Osteocyte (in vitro differentiated cells): ENCODE measurements at regions not wholly inside any gene's neighbourhood (a gene's known extent, or its start where the extent isn't known, plus 50 kb on each side); places are given as distances from the start of the nearest gene placed in this dataset.
"Not testable (repeated sequence)": the region's sequence is repeated elsewhere in the genome, so short reads cannot be mapped to it uniquely, and the experiment has no call there.

ENCODE experiments used
- DNase-seq: peaks from one replicate; pipeline ENCODE4 v3.0.0; 2021; ENCODE audit warnings: mixed read lengths; ENCODE audit not compliant: unreplicated experiment; ENCODE audit errors: extremely low spot score
- H3K27ac Mint-ChIP-seq: one replicate; pipeline ENCODE4 v1.8.0; 2021; ENCODE audit warnings: mild to moderate bottlenecking, mixed read lengths; ENCODE audit not compliant: unreplicated experiment
- H3K27me3 Mint-ChIP-seq: one replicate; pipeline ENCODE4 v1.8.0; 2021; ENCODE audit warnings: mixed read lengths; ENCODE audit not compliant: unreplicated experiment
- H3K36me3 Mint-ChIP-seq: one replicate; pipeline ENCODE4 v1.8.0; 2021; ENCODE audit warnings: mixed read lengths; ENCODE audit not compliant: unreplicated experiment
- H3K4me1 Mint-ChIP-seq: one replicate; pipeline ENCODE4 v1.8.0; 2021; ENCODE audit warnings: mixed read lengths; ENCODE audit not compliant: unreplicated experiment
- H3K4me3 Mint-ChIP-seq: one replicate; pipeline ENCODE4 v1.8.0; 2021; ENCODE audit warnings: mild to moderate bottlenecking, moderate library complexity, mixed read lengths; ENCODE audit not compliant: unreplicated experiment
- H3K9me3 Mint-ChIP-seq: one replicate; pipeline ENCODE4 v1.8.0; 2021; ENCODE audit warnings: mixed read lengths; ENCODE audit not compliant: unreplicated experiment
- TF ChIP-seq, protein P1 (sequence below): fragments of 200-600 bp; sonication (generic); IDR thresholded peaks from 2 replicates; pipeline ENCODE4 v1.5.0; 2021; ENCODE audit warnings: antibody characterized with exemption, mild to moderate bottlenecking, moderate library complexity

DNA sequence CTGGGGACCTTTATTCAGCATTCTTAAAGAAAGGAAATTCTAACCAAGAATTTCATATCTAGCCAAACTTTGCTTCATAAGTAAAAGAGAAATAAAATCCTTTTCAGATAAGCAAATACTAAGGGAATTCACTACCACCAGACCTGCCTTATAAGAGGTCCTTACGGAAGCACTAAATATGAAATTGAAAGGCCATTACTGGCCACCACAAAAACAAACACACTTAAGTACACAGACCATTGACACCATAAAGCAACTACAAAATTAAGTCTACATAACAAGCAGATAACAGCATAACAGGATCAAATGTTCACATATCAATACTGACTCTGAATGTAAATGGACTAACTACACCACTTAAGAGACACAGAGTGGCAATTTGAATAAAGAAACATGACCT lies 361.4 kb upstream of the POU5F2 start:
- TF ChIP-seq, protein P1, sequence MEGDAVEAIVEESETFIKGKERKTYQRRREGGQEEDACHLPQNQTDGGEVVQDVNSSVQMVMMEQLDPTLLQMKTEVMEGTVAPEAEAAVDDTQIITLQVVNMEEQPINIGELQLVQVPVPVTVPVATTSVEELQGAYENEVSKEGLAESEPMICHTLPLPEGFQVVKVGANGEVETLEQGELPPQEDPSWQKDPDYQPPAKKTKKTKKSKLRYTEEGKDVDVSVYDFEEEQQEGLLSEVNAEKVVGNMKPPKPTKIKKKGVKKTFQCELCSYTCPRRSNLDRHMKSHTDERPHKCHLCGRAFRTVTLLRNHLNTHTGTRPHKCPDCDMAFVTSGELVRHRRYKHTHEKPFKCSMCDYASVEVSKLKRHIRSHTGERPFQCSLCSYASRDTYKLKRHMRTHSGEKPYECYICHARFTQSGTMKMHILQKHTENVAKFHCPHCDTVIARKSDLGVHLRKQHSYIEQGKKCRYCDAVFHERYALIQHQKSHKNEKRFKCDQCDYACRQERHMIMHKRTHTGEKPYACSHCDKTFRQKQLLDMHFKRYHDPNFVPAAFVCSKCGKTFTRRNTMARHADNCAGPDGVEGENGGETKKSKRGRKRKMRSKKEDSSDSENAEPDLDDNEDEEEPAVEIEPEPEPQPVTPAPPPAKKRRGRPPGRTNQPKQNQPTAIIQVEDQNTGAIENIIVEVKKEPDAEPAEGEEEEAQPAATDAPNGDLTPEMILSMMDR: no peak
- Mint-ChIP-seq H3K27me3 (no peaks in the 10 kb centered on the region), H3K27ac (no peak overlapping the region), H3K4me3 (no peak overlapping the region), H3K4me1 (peaks cover 13% of the 10 kb centered on the region), H3K9me3 (peaks cover 32% of the 10 kb centered on the region), H3K36me3 (peaks cover 21% of the 10 kb centered on the region)
- DNase-seq: no peak

DNA sequence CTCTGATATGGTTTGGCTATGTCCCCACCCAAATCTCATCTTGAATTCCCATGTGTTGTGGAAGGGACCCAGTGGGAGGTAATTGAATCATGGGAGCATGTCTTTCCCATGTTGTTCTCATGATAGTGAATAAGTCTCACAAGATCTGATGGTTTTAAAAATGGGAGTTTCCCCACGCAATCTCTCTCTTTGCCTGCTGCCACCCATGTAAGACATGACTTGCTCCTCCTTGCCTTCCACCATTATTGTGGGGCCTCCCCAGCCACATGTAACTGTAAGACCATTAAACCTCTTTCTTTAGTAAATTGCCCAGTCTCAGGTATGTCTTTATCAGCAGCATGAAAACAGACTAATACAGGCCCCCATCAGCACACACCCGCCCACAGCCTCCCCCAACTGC lies 356.0 kb upstream of the POU5F2 start:
- not testable (repeated sequence) for H3K27ac Mint-ChIP-seq, H3K36me3 Mint-ChIP-seq, H3K27me3 Mint-ChIP-seq, H3K4me3 Mint-ChIP-seq, H3K9me3 Mint-ChIP-seq, DNase-seq, H3K4me1 Mint-ChIP-seq

DNA sequence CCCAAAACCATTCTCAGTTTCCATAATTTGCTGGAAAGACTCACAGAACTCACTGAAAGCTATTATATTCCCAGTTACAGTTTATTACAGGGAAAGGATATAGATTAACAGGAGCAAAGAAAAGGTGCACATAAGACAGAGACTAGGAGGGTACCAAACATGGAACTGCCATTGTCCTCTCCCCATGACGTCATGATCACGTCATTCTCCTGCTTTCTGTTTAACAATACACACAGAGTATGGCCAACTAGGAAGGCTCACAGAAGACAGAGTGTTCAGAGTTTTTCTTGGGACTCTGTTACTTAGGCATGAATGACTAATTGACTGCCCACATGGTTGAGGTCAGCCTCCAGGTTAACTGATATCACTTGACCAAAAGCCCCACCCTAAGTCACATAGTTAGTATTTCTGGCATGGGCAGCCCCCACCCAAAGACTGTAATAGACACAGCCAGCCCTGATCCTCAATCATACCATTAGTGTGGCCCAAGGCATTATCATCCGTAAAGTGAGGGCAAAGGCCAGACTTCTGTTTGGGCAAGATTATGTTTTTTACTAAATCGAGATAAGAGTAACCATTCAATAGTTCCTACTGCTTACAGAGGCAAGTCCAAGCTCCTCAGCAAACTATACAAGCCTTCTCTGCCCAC lies 353.5 kb upstream of the POU5F2 start:
- H3K27me3 Mint-ChIP-seq: no peaks in the 10 kb centered on the region
- no peak for DNase-seq
- no peaks in the 10 kb centered on the region for H3K4me1 Mint-ChIP-seq

DNA sequence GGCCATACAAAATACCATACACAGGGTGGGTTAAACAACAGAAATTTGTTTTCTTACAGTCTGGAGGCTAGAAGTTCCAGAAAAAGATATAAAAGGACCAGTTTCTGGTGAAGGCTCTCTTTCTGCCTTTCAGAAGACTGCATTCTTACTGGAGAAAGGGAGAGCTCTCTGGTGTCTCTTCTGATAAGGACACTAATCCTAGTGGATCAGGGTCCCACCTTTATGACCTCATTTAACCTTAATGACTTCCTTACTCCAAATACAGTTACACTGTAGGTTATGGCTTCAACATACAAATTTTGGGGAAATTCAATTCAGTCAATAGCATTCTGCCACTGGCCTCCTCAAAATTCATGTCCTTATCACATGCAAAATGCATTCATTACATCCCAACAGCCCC lies 351.9 kb upstream of the POU5F2 start:
- Mint-ChIP-seq H3K9me3 (no peaks in the 10 kb centered on the region), H3K27ac (no peak overlapping the region), H3K36me3 (peaks cover 6% of the 10 kb centered on the region), H3K4me1 (no peaks in the 10 kb centered on the region), H3K27me3 (no peaks in the 10 kb centered on the region), H3K4me3 (no peak overlapping the region)
- DNase-seq: no peak
- TF ChIP-seq, protein P1: no peak

More for the DNA sequence above, 353.5 kb upstream of the POU5F2 start:
- H3K27ac Mint-ChIP-seq: no peak overlapping the region
- no peak overlapping the region for H3K4me3 Mint-ChIP-seq
- TF ChIP-seq, protein P1: no peak
- H3K36me3 Mint-ChIP-seq: peaks cover 6% of the 10 kb centered on the region
- H3K9me3 Mint-ChIP-seq: peaks cover 4% of the 10 kb centered on the region

DNA sequence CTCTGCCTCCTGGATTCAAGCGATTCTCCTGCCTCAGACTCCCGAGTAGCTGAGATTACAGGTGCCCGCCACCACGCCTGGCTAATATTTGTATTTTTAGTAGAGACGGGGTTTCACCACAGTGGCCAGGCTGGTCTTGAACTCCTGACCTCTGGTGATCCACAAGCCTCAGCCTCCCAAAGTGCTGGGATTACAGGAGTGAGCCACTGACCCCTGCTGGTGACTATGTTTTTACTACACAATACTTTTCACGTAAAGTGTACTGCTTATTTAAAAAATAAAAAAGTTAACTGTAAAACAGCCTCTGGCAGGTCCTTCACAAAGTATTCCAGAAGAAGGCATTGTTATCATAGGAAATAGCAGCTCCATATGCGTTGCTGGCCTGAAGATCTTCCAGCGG lies 345.2 kb upstream of the POU5F2 start:
- H3K4me1 Mint-ChIP-seq, H3K27ac Mint-ChIP-seq, H3K9me3 Mint-ChIP-seq, H3K27me3 Mint-ChIP-seq, H3K4me3 Mint-ChIP-seq, H3K36me3 Mint-ChIP-seq, DNase-seq: not testable (repeated sequence)
- TF ChIP-seq, protein P1: peak; percentile 34

DNA sequence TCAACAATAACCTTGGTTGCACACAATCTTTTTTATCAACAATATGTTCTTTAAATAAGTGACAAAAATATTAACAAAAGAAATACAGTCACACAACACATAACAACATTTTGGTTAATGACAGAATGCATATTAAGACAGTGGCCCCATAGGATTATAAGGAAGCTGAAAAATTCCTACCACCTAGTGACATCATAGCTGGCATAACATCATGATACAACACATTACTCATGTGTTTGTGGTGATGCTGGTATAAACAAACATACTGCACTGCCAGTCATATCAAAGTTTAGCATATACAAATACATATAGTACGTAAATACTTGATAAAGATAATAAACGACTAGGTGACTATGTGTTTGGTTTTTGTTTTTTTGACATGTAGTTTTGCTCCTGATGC lies 344.8 kb upstream of the POU5F2 start:
- Mint-ChIP-seq H3K27me3 (no peaks in the 10 kb centered on the region), H3K36me3 (peaks cover 1% of the 10 kb centered on the region), H3K4me3 (no peak overlapping the region), H3K27ac (no peak overlapping the region), H3K4me1 (no peaks in the 10 kb centered on the region), H3K9me3 (peaks cover 11% of the 10 kb centered on the region)
- no peak for DNase-seq
- TF ChIP-seq, protein P1: no peak
